Osteocyte (in vitro differentiated cells): ENCODE measurements at regions not wholly inside any gene's neighbourhood (a gene's known extent, or its start where the extent isn't known, plus 50 kb on each side); places are given as distances from the start of the nearest gene placed in this dataset.

ENCODE experiments used
- DNase-seq: peaks from one replicate; pipeline ENCODE4 v3.0.0; 2021; ENCODE audit warnings: mixed read lengths; ENCODE audit not compliant: unreplicated experiment; ENCODE audit errors: extremely low spot score
- H3K27ac Mint-ChIP-seq: one replicate; pipeline ENCODE4 v1.8.0; 2021; ENCODE audit warnings: mild to moderate bottlenecking, mixed read lengths; ENCODE audit not compliant: unreplicated experiment
- H3K27me3 Mint-ChIP-seq: one replicate; pipeline ENCODE4 v1.8.0; 2021; ENCODE audit warnings: mixed read lengths; ENCODE audit not compliant: unreplicated experiment
- H3K36me3 Mint-ChIP-seq: one replicate; pipeline ENCODE4 v1.8.0; 2021; ENCODE audit warnings: mixed read lengths; ENCODE audit not compliant: unreplicated experiment
- H3K4me1 Mint-ChIP-seq: one replicate; pipeline ENCODE4 v1.8.0; 2021; ENCODE audit warnings: mixed read lengths; ENCODE audit not compliant: unreplicated experiment
- H3K4me3 Mint-ChIP-seq: one replicate; pipeline ENCODE4 v1.8.0; 2021; ENCODE audit warnings: mild to moderate bottlenecking, moderate library complexity, mixed read lengths; ENCODE audit not compliant: unreplicated experiment
- H3K9me3 Mint-ChIP-seq: one replicate; pipeline ENCODE4 v1.8.0; 2021; ENCODE audit warnings: mixed read lengths; ENCODE audit not compliant: unreplicated experiment
- CTCF ChIP-seq: fragments of 200-600 bp; sonication (generic); IDR thresholded peaks from 2 replicates; pipeline ENCODE4 v1.5.0; 2021; ENCODE audit warnings: antibody characterized with exemption, mild to moderate bottlenecking, moderate library complexity

- no peak overlapping the region for H3K27ac Mint-ChIP-seq
- no peak overlapping the region for H3K4me3 Mint-ChIP-seq
- no peak for DNase-seq
- peaks cover 9% of the 10 kb centered on the region for H3K4me1 Mint-ChIP-seq
- no peak for TF ChIP-seq CTCF
- H3K9me3 Mint-ChIP-seq: peaks cover 19% of the 10 kb centered on the region
- H3K36me3 Mint-ChIP-seq: no peaks in the 10 kb centered on the region
- no peaks in the 10 kb centered on the region for H3K27me3 Mint-ChIP-seq
Measured at GRCh38 chr3:110027446-110028080, 690.2 kb upstream of the DPPA4 start.

GRCh38 chr3:110031975-110032374 is 694.6 kb upstream of the DPPA4 start:
- DNase-seq: no peak
- H3K27me3 Mint-ChIP-seq: no peaks in the 10 kb centered on the region
- peaks cover 9% of the 10 kb centered on the region for H3K4me1 Mint-ChIP-seq
- no peaks in the 10 kb centered on the region for H3K9me3 Mint-ChIP-seq
- TF ChIP-seq CTCF: no peak
- H3K36me3 Mint-ChIP-seq: no peaks in the 10 kb centered on the region
- no peak overlapping the region for H3K27ac Mint-ChIP-seq
- no peak overlapping the region for H3K4me3 Mint-ChIP-seq

GRCh38 chr3:110059431-110059830 is 722.1 kb upstream of the DPPA4 start:
- Mint-ChIP-seq H3K4me1 (peaks cover 2% of the 10 kb centered on the region), H3K36me3 (no peaks in the 10 kb centered on the region), H3K27me3 (no peaks in the 10 kb centered on the region), H3K27ac (no peak overlapping the region), H3K9me3 (no peaks in the 10 kb centered on the region), H3K4me3 (no peak overlapping the region)
- no peak for TF ChIP-seq CTCF
- DNase-seq: no peak

GRCh38 chr3:110062716-110063115 is 725.4 kb upstream of the DPPA4 start:
- no peaks in the 10 kb centered on the region for H3K27me3 Mint-ChIP-seq
- H3K9me3 Mint-ChIP-seq: no peaks in the 10 kb centered on the region
- H3K27ac Mint-ChIP-seq: no peak overlapping the region
- H3K4me1 Mint-ChIP-seq: peaks cover 15% of the 10 kb centered on the region
- no peak for TF ChIP-seq CTCF
- H3K36me3 Mint-ChIP-seq: no peaks in the 10 kb centered on the region
- no peak overlapping the region for H3K4me3 Mint-ChIP-seq
- no peak for DNase-seq

GRCh38 chr3:110063178-110063577 is 725.8 kb upstream of the DPPA4 start:
- no peak for TF ChIP-seq CTCF
- Mint-ChIP-seq H3K27me3 (no peaks in the 10 kb centered on the region), H3K4me1 (peaks cover 18% of the 10 kb centered on the region), H3K27ac (no peak overlapping the region), H3K36me3 (no peaks in the 10 kb centered on the region), H3K4me3 (no peak overlapping the region), H3K9me3 (no peaks in the 10 kb centered on the region)
- DNase-seq: no peak
